Osteocyte (in vitro differentiated cells): ENCODE measurements at regions not wholly inside any gene's neighbourhood (a gene's known extent, or its start where the extent isn't known, plus 50 kb on each side); places are given as distances from the start of the nearest gene placed in this dataset.

Source experiments
- DNase-seq: peaks from one replicate; pipeline ENCODE4 v3.0.0; 2021; ENCODE audit warnings: mixed read lengths; ENCODE audit not compliant: unreplicated experiment; ENCODE audit errors: extremely low spot score
- H3K27ac Mint-ChIP-seq: one replicate; pipeline ENCODE4 v1.8.0; 2021; ENCODE audit warnings: mild to moderate bottlenecking, mixed read lengths; ENCODE audit not compliant: unreplicated experiment
- H3K27me3 Mint-ChIP-seq: one replicate; pipeline ENCODE4 v1.8.0; 2021; ENCODE audit warnings: mixed read lengths; ENCODE audit not compliant: unreplicated experiment
- H3K36me3 Mint-ChIP-seq: one replicate; pipeline ENCODE4 v1.8.0; 2021; ENCODE audit warnings: mixed read lengths; ENCODE audit not compliant: unreplicated experiment
- H3K4me1 Mint-ChIP-seq: one replicate; pipeline ENCODE4 v1.8.0; 2021; ENCODE audit warnings: mixed read lengths; ENCODE audit not compliant: unreplicated experiment
- H3K4me3 Mint-ChIP-seq: one replicate; pipeline ENCODE4 v1.8.0; 2021; ENCODE audit warnings: mild to moderate bottlenecking, moderate library complexity, mixed read lengths; ENCODE audit not compliant: unreplicated experiment
- H3K9me3 Mint-ChIP-seq: one replicate; pipeline ENCODE4 v1.8.0; 2021; ENCODE audit warnings: mixed read lengths; ENCODE audit not compliant: unreplicated experiment
- CTCF ChIP-seq: fragments of 200-600 bp; sonication (generic); IDR thresholded peaks from 2 replicates; pipeline ENCODE4 v1.5.0; 2021; ENCODE audit warnings: antibody characterized with exemption, mild to moderate bottlenecking, moderate library complexity

DNA sequence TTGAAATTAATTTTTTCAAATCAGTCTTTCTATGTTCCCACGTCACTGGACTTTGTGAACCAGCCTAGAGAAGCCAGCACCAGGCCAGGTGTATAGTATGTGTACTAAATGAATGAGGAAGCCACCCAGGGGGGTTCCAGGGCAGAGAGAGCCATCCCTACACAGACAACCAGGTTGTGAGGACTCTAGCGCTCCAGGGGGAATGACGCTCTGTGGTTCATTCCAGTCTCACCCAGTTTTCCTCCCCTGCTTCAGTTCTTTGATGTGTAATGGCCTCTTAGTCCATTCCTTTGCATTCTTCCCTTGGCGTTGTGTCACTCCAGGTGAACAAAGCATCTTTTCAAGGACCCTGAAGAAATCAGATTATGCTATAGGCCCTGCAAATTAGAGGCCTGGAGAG, 330.6 kb downstream of the NSG2 start:
- no peak for DNase-seq
- no peak overlapping the region for H3K4me3 Mint-ChIP-seq
- H3K9me3 Mint-ChIP-seq, result no peaks in the 10 kb centered on the region
- TF ChIP-seq CTCF, result no peak
- no peak overlapping the region for H3K27ac Mint-ChIP-seq
- H3K36me3 Mint-ChIP-seq, result no peaks in the 10 kb centered on the region
- no peaks in the 10 kb centered on the region for H3K27me3 Mint-ChIP-seq
- peaks cover 8% of the 10 kb centered on the region for H3K4me1 Mint-ChIP-seq

DNA sequence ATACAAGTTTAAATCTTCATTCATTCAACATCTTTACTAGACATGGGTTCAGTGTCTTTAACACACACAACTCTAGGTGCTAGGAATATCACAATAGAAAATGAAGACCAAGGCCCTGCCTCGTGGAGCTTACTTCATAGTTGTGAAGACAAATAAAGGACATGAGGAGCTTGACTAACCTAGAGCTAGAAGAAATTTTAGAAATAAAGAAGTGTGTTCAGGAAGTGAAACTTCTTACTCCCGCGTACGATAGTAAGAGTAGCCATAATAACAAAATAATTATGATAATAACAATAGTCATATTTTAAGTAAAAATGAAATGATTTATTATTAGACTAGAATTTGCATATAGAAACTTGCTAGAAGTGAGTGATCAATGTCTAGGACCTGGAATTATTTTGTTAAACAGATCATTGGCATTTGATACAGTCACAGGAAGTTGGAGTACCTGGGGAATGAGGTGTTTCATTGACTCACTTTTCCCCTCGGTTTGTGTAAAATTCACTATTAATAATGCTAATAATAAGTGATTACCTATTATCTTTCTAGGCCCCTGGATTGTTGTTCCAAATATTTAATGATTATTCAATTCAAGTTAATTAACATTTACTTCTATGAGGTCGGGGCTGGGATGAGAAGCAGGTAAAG, 331.3 kb downstream of the NSG2 start:
- Mint-ChIP-seq H3K4me3 (no peak overlapping the region), H3K4me1 (peaks cover under 1% of the 10 kb centered on the region), H3K27me3 (no peaks in the 10 kb centered on the region), H3K36me3 (no peaks in the 10 kb centered on the region), H3K27ac (no peak overlapping the region), H3K9me3 (no peaks in the 10 kb centered on the region)
- no peak for DNase-seq
- TF ChIP-seq CTCF, result no peak

- H3K36me3 Mint-ChIP-seq, result peaks cover 4% of the 10 kb centered on the region
- peaks cover 7% of the 10 kb centered on the region for H3K4me1 Mint-ChIP-seq
- H3K9me3 Mint-ChIP-seq, result no peaks in the 10 kb centered on the region
- DNase-seq, result no peak
- H3K27ac Mint-ChIP-seq, result no peak overlapping the region
- H3K27me3 Mint-ChIP-seq, result no peaks in the 10 kb centered on the region
- H3K4me3 Mint-ChIP-seq, result no peak overlapping the region
- TF ChIP-seq CTCF, result no peak
Measured at GRCh38 chr5:174378121-174378874, 332.8 kb downstream of the NSG2 start.

- no peaks in the 10 kb centered on the region for H3K9me3 Mint-ChIP-seq
- H3K27ac Mint-ChIP-seq, result no peak overlapping the region
- no peak for TF ChIP-seq CTCF
- peaks cover 27% of the 10 kb centered on the region for H3K4me1 Mint-ChIP-seq
- no peaks in the 10 kb centered on the region for H3K27me3 Mint-ChIP-seq
- no peak overlapping the region for H3K4me3 Mint-ChIP-seq
- H3K36me3 Mint-ChIP-seq, result peaks cover 4% of the 10 kb centered on the region
- no peak for DNase-seq
Measured at GRCh38 chr5:174380311-174380710, 334.8 kb downstream of the NSG2 start.

GRCh38 chr5:174381241-174381640, 335.7 kb downstream of the NSG2 start:
- peaks cover 31% of the 10 kb centered on the region for H3K4me1 Mint-ChIP-seq
- peaks cover 1% of the 10 kb centered on the region for H3K9me3 Mint-ChIP-seq
- no peak for DNase-seq
- TF ChIP-seq CTCF, result no peak
- peaks cover 4% of the 10 kb centered on the region for H3K36me3 Mint-ChIP-seq
- no peak overlapping the region for H3K4me3 Mint-ChIP-seq
- no peaks in the 10 kb centered on the region for H3K27me3 Mint-ChIP-seq
- H3K27ac Mint-ChIP-seq, result no peak overlapping the region
